ENCODE measurements at regions not wholly inside any gene's neighbourhood (a gene's known extent, or its start where the extent isn't known, plus 50 kb on each side); places are given as distances from the start of the nearest gene placed in this dataset.
A peak's percentile ranks its signal among the peaks of the same experiment; 100 is the strongest.
"Not testable (repeated sequence)": the region's sequence is repeated elsewhere in the genome, so short reads cannot be mapped to it uniquely, and the experiment has no call there.

GRCh38 chr13:89003656-89004055, 1332.5 kb downstream of the SLITRK5 start:
- no peak for ATAC-seq
- intact Hi-C loops (cut with DNase I, micrococcal nuclease) = no loop called here
- DNase-seq = no peak

- ATAC-seq (no peak), DNase-seq (no peak)
- intact Hi-C loops (cut with DNase I, micrococcal nuclease) = no loop called here
These were observed 1340.4 kb downstream of the SLITRK5 start for GRCh38 chr13:89011615-89012014.

- intact Hi-C loops (cut with DNase I, micrococcal nuclease) = no loop called here
- ATAC-seq (no peak), DNase-seq (no peak)
These were observed 1356.6 kb downstream of the SLITRK5 start for GRCh38 chr13:89027694-89028306.

- ATAC-seq = no peak
- intact Hi-C loops (cut with DNase I, micrococcal nuclease) = no loop called here
These were observed 1357.9 kb downstream of the SLITRK5 start for GRCh38 chr13:89029062-89029461.

GRCh38 chr13:89034015-89034414, 1362.8 kb downstream of the SLITRK5 start:
- intact Hi-C loops (cut with DNase I, micrococcal nuclease) = no loop called here
- ATAC-seq = no peak
- no peak for DNase-seq

More at GRCh38 chr13:89029062-89029461, 1357.9 kb downstream of the SLITRK5 start:
- no peak for DNase-seq

- DNase-seq (no peak), ATAC-seq (no peak)
- intact Hi-C loops (cut with DNase I, micrococcal nuclease) = no loop called here
These were observed 1381.5 kb downstream of the SLITRK5 start for GRCh38 chr13:89052699-89053098.

- intact Hi-C loops (cut with DNase I, micrococcal nuclease) = no loop called here
- ATAC-seq = no peak
- DNase-seq = no peak
These were observed 1382.2 kb downstream of the SLITRK5 start for GRCh38 chr13:89053418-89053817.

- DNase-seq = no peak
- intact Hi-C loops (cut with DNase I, micrococcal nuclease) = no loop called here
- ATAC-seq = peak; percentile 79
These were observed 1386.1 kb downstream of the SLITRK5 start for GRCh38 chr13:89057274-89057673.

- intact Hi-C loops (cut with DNase I, micrococcal nuclease) = no loop called here
- ATAC-seq (peak; percentile 85), DNase-seq (no peak)
These were observed 1386.7 kb downstream of the SLITRK5 start for GRCh38 chr13:89057862-89058261.

- ATAC-seq = peak; percentile 80
- intact Hi-C loops (cut with DNase I, micrococcal nuclease) = no loop called here
- DNase-seq = peak; percentile 50 to 59
These were observed 1390.7 kb downstream of the SLITRK5 start for GRCh38 chr13:89061821-89062220.

GRCh38 chr13:89066868-89067466, 1395.8 kb downstream of the SLITRK5 start:
- ATAC-seq (peak; percentile 84), DNase-seq (peak; percentile 14 to 25)
- intact Hi-C loops (cut with DNase I, micrococcal nuclease) = no loop called here

GRCh38 chr13:89072979-89073378, 1401.8 kb downstream of the SLITRK5 start:
- intact Hi-C loops (cut with DNase I, micrococcal nuclease) = no loop called here
- DNase-seq (no peak), ATAC-seq (peak; percentile 60)

GRCh38 chr13:89076622-89077021, 1405.5 kb downstream of the SLITRK5 start:
- no peak for ATAC-seq
- DNase-seq = no peak
- intact Hi-C loops (cut with DNase I, micrococcal nuclease) = no loop called here

GRCh38 chr13:89082623-89083022, 1411.5 kb downstream of the SLITRK5 start:
- no peak for ATAC-seq
- intact Hi-C loops (cut with DNase I, micrococcal nuclease) = no loop called here
- DNase-seq = no peak

GRCh38 chr13:89088107-89088506, 1416.9 kb downstream of the SLITRK5 start:
- ATAC-seq; DNase-seq; intact Hi-C loops (cut with DNase I, micrococcal nuclease): not testable (repeated sequence)

- no peak for DNase-seq
- no peak for ATAC-seq
- intact Hi-C loops (cut with DNase I, micrococcal nuclease) = no loop called here
These were observed 1426.8 kb downstream of the SLITRK5 start for GRCh38 chr13:89097994-89098393.

GRCh38 chr13:89113744-89114143, 1442.6 kb downstream of the SLITRK5 start:
- intact Hi-C loops (cut with DNase I, micrococcal nuclease) = no loop called here
- ATAC-seq (no peak), DNase-seq (no peak)

GRCh38 chr13:89115307-89115706, 1444.1 kb downstream of the SLITRK5 start:
- intact Hi-C loops (cut with DNase I, micrococcal nuclease) = no loop called here
- no peak for ATAC-seq
- DNase-seq = no peak

- ATAC-seq (no peak), DNase-seq (no peak)
- intact Hi-C loops (cut with DNase I, micrococcal nuclease) = no loop called here
These were observed 1465.5 kb downstream of the SLITRK5 start for GRCh38 chr13:89136678-89137077.

GRCh38 chr13:89150362-89150761, 1479.2 kb downstream of the SLITRK5 start:
- intact Hi-C loops (cut with DNase I, micrococcal nuclease) = no loop called here
- no peak for DNase-seq
- ATAC-seq = peak; percentile 67

- DNase-seq (no peak), ATAC-seq (no peak)
- intact Hi-C loops (cut with DNase I, micrococcal nuclease) = no loop called here
These were observed 1482.8 kb downstream of the SLITRK5 start for GRCh38 chr13:89153941-89154340.

Measured in left colon (tissue), 2 donors.